ENCODE measurements at regions not wholly inside any gene's neighbourhood (a gene's known extent, or its start where the extent isn't known, plus 50 kb on each side); places are given as distances from the start of the nearest gene placed in this dataset.

DNA sequence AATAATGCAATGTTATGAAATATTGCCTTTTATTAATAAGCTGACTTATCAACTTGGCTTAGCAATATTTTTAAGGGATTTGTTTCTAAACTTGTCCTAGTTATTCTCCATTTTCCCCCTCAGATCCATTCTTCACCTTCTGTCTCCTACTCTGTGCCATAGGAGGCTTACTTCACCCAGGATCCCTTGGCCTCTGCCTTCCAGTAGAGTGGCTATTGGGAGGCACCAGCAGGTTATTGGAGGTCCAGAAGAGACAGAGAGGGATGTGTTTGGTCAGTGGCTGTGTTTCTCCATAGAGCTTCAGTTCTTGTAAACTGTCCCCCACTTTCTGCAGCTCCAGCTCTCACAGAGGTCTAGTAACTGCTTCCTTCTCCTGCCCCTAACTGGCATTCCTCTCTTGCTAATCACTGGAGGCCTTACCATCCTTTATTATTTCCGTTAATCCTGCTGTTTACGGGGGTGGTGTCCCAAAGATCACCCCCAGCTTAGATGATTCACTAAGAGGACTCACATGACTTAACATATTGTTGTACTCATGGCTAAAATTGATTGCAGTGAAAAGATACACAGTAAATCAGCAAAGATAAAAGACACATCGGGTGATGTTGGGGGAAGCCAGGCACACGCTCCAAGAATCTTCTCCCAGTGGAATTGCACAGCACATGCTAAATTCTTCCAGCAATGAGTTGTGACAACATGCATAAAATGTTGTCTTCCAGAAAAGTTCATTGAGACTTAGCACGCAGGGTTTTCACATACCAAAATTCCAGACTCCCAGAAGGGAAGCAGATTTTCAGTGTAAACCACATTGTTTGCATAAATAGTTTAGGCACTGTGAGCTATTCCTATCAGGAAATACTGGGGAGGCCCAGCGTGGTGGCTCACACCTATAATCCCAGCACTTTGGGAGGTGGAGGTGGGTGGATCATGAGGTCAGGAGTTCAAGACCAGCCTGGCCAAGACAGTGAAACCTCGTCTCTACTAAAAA, 67.5 kb downstream of the RPL22L1 start (continued):
- 0 out of 2 replicates have a peak, but pooled peaks have one; percentile 14 for TF ChIP-seq L3MBTL2 (IDR thresholded peaks at IDR 0.05)
- TF ChIP-seq STAT5B (CRISPR knock-in tag; IDR thresholded peaks at IDR 0.05), result no peak
- TF ChIP-seq REST (IDR thresholded peaks at IDR 0.05; ENCODE audit: borderline replicate concordance), result no peak
- TF ChIP-seq REST (CRISPR knock-in tag; IDR thresholded peaks at IDR 0.05; ENCODE audit: low read depth), result no peak
- peak; percentile 48; the same call in 1 of the 2 replicates for TF ChIP-seq HMBOX1 (IDR thresholded peaks at IDR 0.05)
- TF ChIP-seq GTF2E2 (tag; IDR thresholded peaks at IDR 0.05), result no peak
- TF ChIP-seq MEIS2 (IDR thresholded peaks at IDR 0.05; ENCODE audit: partially characterized antibody), result peak; percentile 58
- TF ChIP-seq MITF (IDR thresholded peaks at IDR 0.05), result peak; percentile 45; the same call in 1 of the 2 replicates
- TF ChIP-seq HDAC2 (IDR thresholded peaks at IDR 0.05), result 0 out of 2 replicates have a peak, but pooled peaks have one; percentile 49
- TF ChIP-seq ZNF354B (CRISPR knock-in tag; IDR thresholded peaks at IDR 0.05), result no peak
- TF ChIP-seq NCOR1 (IDR thresholded peaks at IDR 0.05), result peak; percentile 51; the same call in 1 of the 2 replicates
- no peak for TF ChIP-seq NBN (IDR thresholded peaks at IDR 0.05; ENCODE audit: low read depth)
- no peak for TF ChIP-seq POLR2AphosphoS2 (IDR thresholded peaks at IDR 0.05; ENCODE audit: low read length)
- no peak for TF ChIP-seq PYGO2 (tag; IDR thresholded peaks at IDR 0.05)
- TF ChIP-seq NFE2 (IDR thresholded peaks at IDR 0.05; ENCODE audit: low read depth), result 0 out of 2 replicates have a peak, but pooled peaks have one; percentile 46
- peak; percentile 83 for TF ChIP-seq CBFA2T3 (IDR thresholded peaks at IDR 0.05)
- TF ChIP-seq PML (IDR thresholded peaks at IDR 0.05; ENCODE audit: low read length), result no peak

All from K562 (cell line).